Right ventricle myocardium inferior (tissue), 1 donor: ENCODE measurements at regions not wholly inside any gene's neighbourhood (a gene's known extent, or its start where the extent isn't known, plus 50 kb on each side); places are given as distances from the start of the nearest gene placed in this dataset.

ENCODE experiments used
- ATAC-seq: fragments of 200-7000 bp; cut with Tn5 transposase; one replicate; pipeline ENCODE4 v1.9.1; 2020; ENCODE audit warnings: mild to moderate bottlenecking, moderate library complexity
- DNase-seq: peaks from one replicate; pipeline ENCODE4 v3.0.0; 2021; ENCODE audit errors: missing footprints
- intact Hi-C: fragments of 100-400 bp; cut with DNase I; formaldehyde crosslinking; loops from one replicate; pipeline ENCODE4 v1.11.0; 2022
- donor health status: DM: no; HTN: yes; CAD: no; lungs with severe emphysema.

GRCh38 chr10:126777714-126778113, 107.2 kb upstream of the C10orf90 start:
- intact Hi-C loops = no loop called here
- ATAC-seq = no peak
- DNase-seq = no peak

GRCh38 chr10:126781450-126782216, 111.1 kb upstream of the C10orf90 start:
- ATAC-seq = no peak
- no peak for DNase-seq
- intact Hi-C loops = no loop called here

DNA sequence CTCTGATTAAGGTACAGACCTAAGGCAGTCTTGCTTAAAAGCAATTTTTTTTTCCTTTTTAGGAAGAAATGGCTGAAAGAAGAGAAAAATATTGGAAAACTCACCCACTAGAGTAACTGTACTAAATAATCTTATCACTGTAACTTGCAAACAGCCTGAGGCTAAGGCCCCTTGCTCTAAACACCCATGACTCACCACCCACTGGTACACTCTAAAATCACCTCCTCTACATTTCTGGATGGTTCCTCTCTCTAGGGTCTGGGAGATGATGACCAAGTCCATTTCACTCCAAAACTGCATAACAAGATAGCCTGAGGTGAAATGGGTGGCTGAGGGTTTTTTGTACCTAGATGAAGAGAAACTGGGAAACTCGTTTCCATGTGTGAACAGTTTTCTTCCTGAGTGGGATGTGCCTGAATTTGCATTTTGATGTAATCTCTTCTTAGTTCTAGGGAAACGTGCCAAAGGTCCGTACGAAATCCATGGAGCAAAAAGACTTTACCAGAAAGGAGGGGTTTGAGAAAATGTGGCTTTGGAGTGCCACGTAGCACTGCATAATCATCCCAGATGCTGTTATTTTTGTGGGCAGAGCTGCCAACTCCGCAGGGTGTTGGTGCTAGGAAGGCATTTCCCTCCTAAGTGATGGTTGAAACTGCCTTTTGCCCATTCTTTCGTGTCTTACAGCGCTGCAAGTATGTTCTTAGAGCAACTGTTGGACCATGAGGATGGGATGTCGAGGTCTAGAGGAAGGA, 113.5 kb upstream of the C10orf90 start:
- no peak for ATAC-seq
- no peak for DNase-seq
- intact Hi-C loops = no loop called here

- no peak for DNase-seq
- ATAC-seq = no peak
- intact Hi-C loops = no loop called here
These were observed 116.7 kb upstream of the C10orf90 start for GRCh38 chr10:126787201-126787600.

DNA sequence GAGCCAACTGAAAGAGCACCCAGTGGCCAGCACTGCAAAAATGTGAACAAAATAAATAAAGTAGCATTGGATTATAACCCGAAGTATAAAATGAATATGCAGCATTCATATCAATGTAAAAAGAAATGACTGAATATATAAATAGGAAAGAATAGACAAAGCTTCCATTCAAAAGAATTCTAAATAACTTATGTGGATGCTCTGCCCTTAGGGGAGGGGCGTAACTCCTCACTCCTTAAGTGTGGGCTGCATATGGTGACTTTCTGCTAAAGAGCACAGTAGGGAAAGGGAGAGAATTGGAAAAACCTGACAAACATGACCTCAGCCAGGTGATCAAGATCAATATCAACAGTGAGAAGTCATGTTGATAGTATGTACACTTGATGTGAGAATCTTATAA, 109.9 kb upstream of the DOCK1 start:
- intact Hi-C loops = no loop called here
- ATAC-seq = no peak

DNA sequence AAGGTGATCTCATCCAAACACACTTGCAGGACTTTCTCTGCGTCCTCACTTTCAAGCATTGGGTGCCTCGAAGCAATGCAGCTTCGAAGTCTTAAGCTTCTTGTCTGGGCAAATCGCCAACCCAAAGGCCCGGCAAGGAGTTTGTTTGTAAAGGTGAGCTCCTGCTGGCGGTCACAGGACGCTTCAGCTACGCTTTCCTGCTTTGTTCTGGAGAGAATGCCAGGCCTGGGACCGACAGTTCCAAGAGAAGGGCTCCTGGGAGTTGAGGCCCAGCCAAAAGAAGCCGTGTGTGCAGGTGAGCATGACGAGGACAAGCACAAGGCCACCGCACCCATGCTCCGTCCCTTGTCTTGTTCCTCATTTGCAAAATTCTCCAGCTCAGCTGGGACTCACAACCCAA, 106.6 kb upstream of the DOCK1 start:
- ATAC-seq (no peak), DNase-seq (no peak)
- intact Hi-C loops = no loop called here

More for the DNA sequence above, 109.9 kb upstream of the DOCK1 start:
- no peak for DNase-seq

GRCh38 chr10:126803394-126803793, 101.8 kb upstream of the DOCK1 start:
- no peak for ATAC-seq
- intact Hi-C loops = no loop called here
- no peak for DNase-seq

DNA sequence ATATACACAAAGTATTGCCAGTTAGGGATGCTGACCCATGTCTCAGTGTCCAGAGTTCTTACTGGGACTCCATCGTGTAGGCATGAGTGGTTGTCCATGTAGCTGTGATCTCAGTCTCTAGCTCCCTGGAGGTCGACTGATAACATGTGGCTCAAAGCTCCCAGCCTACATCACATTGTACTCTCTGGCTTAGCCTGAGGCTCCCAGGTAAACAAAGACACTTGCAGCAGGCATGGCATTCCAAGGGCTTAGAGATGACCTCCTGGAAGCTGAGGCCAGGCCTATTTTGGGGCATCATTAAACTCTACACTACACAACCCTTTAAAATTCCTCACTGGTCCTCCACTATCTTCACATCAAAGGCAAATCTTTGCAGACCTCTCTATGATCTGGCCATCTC, 100.8 kb upstream of the DOCK1 start:
- ATAC-seq (no peak), DNase-seq (no peak)
- intact Hi-C loops = no loop called here

- DNase-seq (no peak), ATAC-seq (no peak)
- intact Hi-C loops = no loop called here
These were observed 98.7 kb upstream of the DOCK1 start for GRCh38 chr10:126806498-126806897.

GRCh38 chr10:126806991-126807702, 98.1 kb upstream of the DOCK1 start:
- intact Hi-C loops = no loop called here
- no peak for DNase-seq
- ATAC-seq = no peak

GRCh38 chr10:126808103-126808502, 97.1 kb upstream of the DOCK1 start:
- intact Hi-C loops = no loop called here
- no peak for DNase-seq
- no peak for ATAC-seq

GRCh38 chr10:126813432-126813831, 91.8 kb upstream of the DOCK1 start:
- ATAC-seq = no peak
- intact Hi-C loops = no loop called here
- no peak for DNase-seq

- ATAC-seq = no peak
- intact Hi-C loops = no loop called here
These were observed 71.7 kb upstream of the DOCK1 start for GRCh38 chr10:126833542-126833941.

GRCh38 chr10:126836009-126836408, 69.2 kb upstream of the DOCK1 start:
- intact Hi-C loops = no loop called here
- DNase-seq = no peak
- no peak for ATAC-seq

More at GRCh38 chr10:126833542-126833941, 71.7 kb upstream of the DOCK1 start:
- no peak for DNase-seq

GRCh38 chr10:126838316-126838715, 66.9 kb upstream of the DOCK1 start:
- ATAC-seq = no peak
- no peak for DNase-seq
- intact Hi-C loops = no loop called here

GRCh38 chr10:126839094-126839761, 66.0 kb upstream of the DOCK1 start:
- DNase-seq (no peak), ATAC-seq (no peak)
- intact Hi-C loops = no loop called here

GRCh38 chr10:126840576-126841135, 64.6 kb upstream of the DOCK1 start:
- DNase-seq (no peak), ATAC-seq (no peak)
- intact Hi-C loops = no loop called here

GRCh38 chr10:126841341-126841895, 63.8 kb upstream of the DOCK1 start:
- DNase-seq = no peak
- intact Hi-C loops = no loop called here
- ATAC-seq = no peak

- DNase-seq = no peak
- no peak for ATAC-seq
- intact Hi-C loops = no loop called here
These were observed 62.9 kb upstream of the DOCK1 start for GRCh38 chr10:126842356-126842755.
